Immature natural killer cell (primary cell): ENCODE measurements at regions not wholly inside any gene's neighbourhood (a gene's known extent, or its start where the extent isn't known, plus 50 kb on each side); places are given as distances from the start of the nearest gene placed in this dataset.

ENCODE experiments used
- DNase-seq, 3 donors: peaks; one replicate each; pipeline ENCODE4 v3.0.0; 2022; ENCODE audit warnings: mixed read lengths in 1 of 3
- H3K27ac Mint-ChIP-seq, 6 donors: one replicate each; pipeline ENCODE4 v1.8.0; 2020; ENCODE audit warnings: mixed read lengths in 6 of 6, mild to moderate bottlenecking in 5 of 6, inconsistent platforms in 4 of 6, moderate library complexity in 3 of 6
- H3K27me3 Mint-ChIP-seq, 3 donors: one replicate each; pipeline ENCODE4 v1.8.0; 2020 to 2021; ENCODE audit warnings: low read depth in 3 of 3, mild to moderate bottlenecking in 3 of 3, mixed read lengths in 3 of 3, moderate library complexity in 3 of 3, inconsistent platforms in 1 of 3
- H3K36me3 Mint-ChIP-seq, 3 donors: one replicate each; pipeline ENCODE4 v1.8.0; 2020; ENCODE audit warnings: mixed read lengths in 3 of 3, inconsistent platforms in 2 of 3, mild to moderate bottlenecking in 2 of 3
- H3K4me1 Mint-ChIP-seq, 2 donors: one replicate each; pipeline ENCODE4 v1.8.0; 2020; ENCODE audit warnings: inconsistent platforms in 2 of 2, mild to moderate bottlenecking in 2 of 2, mixed read lengths in 2 of 2, moderate library complexity in 1 of 2
- H3K4me3 Mint-ChIP-seq, 5 donors: one replicate each; pipeline ENCODE4 v1.8.0; 2020; ENCODE audit warnings: mild to moderate bottlenecking in 5 of 5, mixed read lengths in 5 of 5, inconsistent platforms in 3 of 5, moderate library complexity in 3 of 5
- H3K9me3 Mint-ChIP-seq, 6 donors: one replicate each; pipeline ENCODE4 v1.8.0; 2020; ENCODE audit warnings: mild to moderate bottlenecking in 6 of 6, mixed read lengths in 6 of 6, inconsistent platforms in 4 of 6, moderate library complexity in 3 of 6

- no peak overlapping the region for H3K27ac Mint-ChIP-seq
- H3K36me3 Mint-ChIP-seq, result no peaks in the 10 kb centered on the region
- H3K27me3 Mint-ChIP-seq, result no peaks in the 10 kb centered on the region
- no peak for DNase-seq
- H3K4me1 Mint-ChIP-seq, result no peaks in the 10 kb centered on the region
- no peak overlapping the region for H3K4me3 Mint-ChIP-seq
- H3K9me3 Mint-ChIP-seq, result peaks cover 0 to 3% (median 0%) of the 10 kb centered on the region in 6 donors
Measured at GRCh38 chr18:34097312-34097711, 127.4 kb downstream of the NOL4 start.

- Mint-ChIP-seq H3K27me3 (peaks cover 0 to 4% (median 0%) of the 10 kb centered on the region in 3 donors), H3K36me3 (peaks cover 0 to 8% (median 0%) of the 10 kb centered on the region in 3 donors), H3K27ac (no peak overlapping the region), H3K9me3 (peaks cover 3 to 13% (median 9%) of the 10 kb centered on the region in 6 donors), H3K4me1 (no peaks in the 10 kb centered on the region), H3K4me3 (no peak overlapping the region)
- DNase-seq, result no peak
Measured at GRCh38 chr18:34094148-34094547, 130.6 kb downstream of the NOL4 start.

GRCh38 chr18:34092796-34093195, 131.9 kb downstream of the NOL4 start:
- no peak for DNase-seq
- H3K9me3 Mint-ChIP-seq, result peaks cover 3 to 13% (median 9%) of the 10 kb centered on the region in 6 donors
- H3K4me3 Mint-ChIP-seq, result no peak overlapping the region
- H3K4me1 Mint-ChIP-seq, result no peaks in the 10 kb centered on the region
- H3K36me3 Mint-ChIP-seq, result peaks cover 0 to 8% (median 0%) of the 10 kb centered on the region in 3 donors
- peaks cover 0 to 4% (median 0%) of the 10 kb centered on the region in 3 donors for H3K27me3 Mint-ChIP-seq
- no peak overlapping the region for H3K27ac Mint-ChIP-seq

- Mint-ChIP-seq H3K36me3 (peaks cover 0 to 8% (median 0%) of the 10 kb centered on the region in 3 donors), H3K27ac (no peak overlapping the region), H3K27me3 (peaks cover 0 to 4% (median 1%) of the 10 kb centered on the region in 3 donors), H3K4me3 (no peak overlapping the region), H3K9me3 (peaks cover 4 to 38% (median 10%) of the 10 kb centered on the region in 6 donors), H3K4me1 (no peaks in the 10 kb centered on the region)
- DNase-seq, result no peak
Measured at GRCh38 chr18:34086370-34086769, 138.3 kb downstream of the NOL4 start.

GRCh38 chr18:34085140-34085739, 139.5 kb downstream of the NOL4 start:
- Mint-ChIP-seq H3K27me3 (peaks cover 0 to 1% (median 0%) of the 10 kb centered on the region in 3 donors), H3K4me3 (no peak overlapping the region), H3K4me1 (no peaks in the 10 kb centered on the region), H3K36me3 (peaks cover 0 to 3% (median 0%) of the 10 kb centered on the region in 3 donors), H3K27ac (no peak overlapping the region), H3K9me3 (peaks cover 0 to 36% (median 7%) of the 10 kb centered on the region in 6 donors)
- DNase-seq, result no peak

- Mint-ChIP-seq H3K36me3 (no peaks in the 10 kb centered on the region), H3K9me3 (peaks cover 0 to 37% (median 6%) of the 10 kb centered on the region in 6 donors), H3K27me3 (peaks cover 0 to 1% (median 0%) of the 10 kb centered on the region in 3 donors), H3K4me1 (no peaks in the 10 kb centered on the region), H3K4me3 (no peak overlapping the region), H3K27ac (no peak overlapping the region)
- no peak for DNase-seq
Measured at GRCh38 chr18:34084635-34085034, 140.1 kb downstream of the NOL4 start.

- Mint-ChIP-seq H3K4me3 (no peak overlapping the region), H3K27ac (no peak overlapping the region), H3K27me3 (peaks cover 0 to 1% (median 0%) of the 10 kb centered on the region in 3 donors), H3K36me3 (no peaks in the 10 kb centered on the region), H3K4me1 (no peaks in the 10 kb centered on the region), H3K9me3 (peaks cover 0 to 38% (median 6%) of the 10 kb centered on the region in 6 donors)
- DNase-seq, result no peak
Measured at GRCh38 chr18:34083910-34084535, 140.7 kb downstream of the NOL4 start.

GRCh38 chr18:34077599-34077998, 147.1 kb downstream of the NOL4 start:
- H3K9me3 Mint-ChIP-seq, result peaks cover 0 to 22% (median 2%) of the 10 kb centered on the region in 6 donors
- no peak for DNase-seq
- no peak overlapping the region for H3K27ac Mint-ChIP-seq
- H3K27me3 Mint-ChIP-seq, result no peaks in the 10 kb centered on the region
- H3K4me3 Mint-ChIP-seq, result no peak overlapping the region
- no peaks in the 10 kb centered on the region for H3K36me3 Mint-ChIP-seq
- no peaks in the 10 kb centered on the region for H3K4me1 Mint-ChIP-seq

- Mint-ChIP-seq H3K4me1 (no peaks in the 10 kb centered on the region), H3K4me3 (no peak overlapping the region), H3K36me3 (no peaks in the 10 kb centered on the region), H3K27ac (no peak overlapping the region), H3K9me3 (peaks cover 0 to 20% (median 2%) of the 10 kb centered on the region in 6 donors), H3K27me3 (no peaks in the 10 kb centered on the region)
- no peak for DNase-seq
Measured at GRCh38 chr18:34075963-34076860, 148.5 kb downstream of the NOL4 start.

- Mint-ChIP-seq H3K36me3 (no peaks in the 10 kb centered on the region), H3K4me1 (no peaks in the 10 kb centered on the region), H3K27ac (no peak overlapping the region), H3K9me3 (peaks cover 3 to 33% (median 9%) of the 10 kb centered on the region in 6 donors), H3K4me3 (no peak overlapping the region), H3K27me3 (no peaks in the 10 kb centered on the region)
- DNase-seq, result no peak
Measured at GRCh38 chr18:34061226-34061625, 163.5 kb downstream of the NOL4 start.

- Mint-ChIP-seq H3K27me3 (no peaks in the 10 kb centered on the region), H3K4me3 (no peak overlapping the region), H3K9me3 (peaks cover 9 to 51% (median 18%) of the 10 kb centered on the region in 6 donors), H3K27ac (no peak overlapping the region), H3K4me1 (no peaks in the 10 kb centered on the region), H3K36me3 (peaks cover 0 to 3% (median 0%) of the 10 kb centered on the region in 3 donors)
- no peak for DNase-seq
Measured at GRCh38 chr18:34055227-34055626, 169.5 kb downstream of the NOL4 start.

GRCh38 chr18:34050661-34051060, 174.1 kb downstream of the NOL4 start:
- no peak for DNase-seq
- no peak overlapping the region for H3K27ac Mint-ChIP-seq
- peaks cover 6 to 26% (median 8%) of the 10 kb centered on the region in 6 donors for H3K9me3 Mint-ChIP-seq
- H3K36me3 Mint-ChIP-seq, result peaks cover 0 to 2% (median 0%) of the 10 kb centered on the region in 3 donors
- no peaks in the 10 kb centered on the region for H3K4me1 Mint-ChIP-seq
- H3K4me3 Mint-ChIP-seq, result no peak overlapping the region
- peaks cover 0 to 2% (median 0%) of the 10 kb centered on the region in 3 donors for H3K27me3 Mint-ChIP-seq

- Mint-ChIP-seq H3K4me1 (no peaks in the 10 kb centered on the region), H3K27me3 (peaks cover 0 to 2% (median 0%) of the 10 kb centered on the region in 3 donors), H3K36me3 (no peaks in the 10 kb centered on the region), H3K9me3 (peaks cover 0 to 21% (median 6%) of the 10 kb centered on the region in 6 donors), H3K27ac (no peak overlapping the region), H3K4me3 (no peak overlapping the region)
- DNase-seq, result no peak
Measured at GRCh38 chr18:34049511-34049910, 175.2 kb downstream of the NOL4 start.

GRCh38 chr18:34048423-34048822, 176.3 kb downstream of the NOL4 start:
- Mint-ChIP-seq H3K36me3 (no peaks in the 10 kb centered on the region), H3K27ac (no peak overlapping the region), H3K4me1 (no peaks in the 10 kb centered on the region), H3K9me3 (peaks cover 0 to 18% (median 7%) of the 10 kb centered on the region in 6 donors), H3K27me3 (peaks cover 0 to 2% (median 0%) of the 10 kb centered on the region in 3 donors), H3K4me3 (no peak overlapping the region)
- no peak for DNase-seq
